GM12878 (cell line): ENCODE measurements at regions not wholly inside any gene's neighbourhood (a gene's known extent, or its start where the extent isn't known, plus 50 kb on each side); places are given as distances from the start of the nearest gene placed in this dataset.

ENCODE experiments used
- ATAC-seq: fragments of 200-7000 bp; cut with Tn5 transposase; 3 replicates; pipeline ENCODE4 v1.9.1; 2020; ENCODE audit warnings: mild to moderate bottlenecking, moderate library complexity
- BruUV-seq: library from RNA; stranded (reverse); fragments of 400-500 nt; replicated peaks from 2 replicates; lab custom pipeline; 2021; lab: Mats Ljungman, UMichigan
- CTCF ChIA-PET: fragments of 300-600 bp; sonication (Branson Sonifier 250); formaldehyde crosslinking; extraction: SDS; loops from one replicate; lab custom pipeline; 2021; ENCODE audit warnings: inconsistent platforms; lab: Yijun Ruan, JAX
- POLR2A ChIA-PET: fragments of 350-600 bp; formaldehyde crosslinking; extraction: SDS; loops from one replicate; lab custom pipeline; 2021; ENCODE audit warnings: inconsistent platforms; lab: Charles Lee
- RAD21 ChIA-PET: fragments of 300-600 bp; sonication (Branson Sonifier 250); formaldehyde crosslinking; loops from one replicate; lab custom pipeline; 2023; ENCODE audit warnings: antibody characterized with exemption; ENCODE audit not compliant: unreplicated experiment; lab: Charles Lee
- SMC1A ChIA-PET: fragments of 300-600 bp; sonication (Branson Sonifier 250); formaldehyde crosslinking; loops from one replicate; lab custom pipeline; 2023; ENCODE audit not compliant: unreplicated experiment, uncharacterized antibody; lab: Charles Lee
- DNase-seq: peaks from one replicate; pipeline ENCODE4 v3.0.0-alpha.2; 2011; ENCODE audit warnings: low read depth, low spot score
- FAIRE-seq: peaks from 3 replicates; lab custom pipeline; 2011; peaks lifted over from hg19 to GRCh38; lab: Jason Lieb, UNC
- H2AFZ ChIP-seq: 2 replicates; pipeline ENCODE4 v1.6.0; 2011; ENCODE audit warnings: low read depth, low read length, control low read depth; ENCODE audit not compliant: control insufficient read depth
- H3K27ac ChIP-seq: 2 replicates; pipeline ENCODE4 v1.5.1; 2011; ENCODE audit warnings: control low read depth; ENCODE audit not compliant: control insufficient read depth, insufficient read depth
- H3K27me3 ChIP-seq, 2 experiments: replicated peaks in 1 of 2; 2 replicates each; pipeline versions ENCODE4 v1.6.0 to v1.6.1; 2011; ENCODE audit warnings: low read length in 1 of 2; ENCODE audit not compliant: control insufficient read depth in 2 of 2, insufficient read depth in 2 of 2
- H3K36me3 ChIP-seq, 2 experiments: 2 replicates each; pipeline ENCODE4 v1.5.1; 2011; ENCODE audit warnings: low read length in 1 of 2; ENCODE audit not compliant: control insufficient read depth in 2 of 2, insufficient read depth in 2 of 2
- H3K4me1 ChIP-seq: 2 replicates; pipeline ENCODE4 v1.6.1; 2011; ENCODE audit warnings: mild to moderate bottlenecking, low read length, moderate library complexity, mixed read lengths; ENCODE audit not compliant: control insufficient read depth, insufficient read depth
- H3K4me2 ChIP-seq: 2 replicates; pipeline ENCODE4 v1.6.0; 2011; ENCODE audit warnings: control low read depth; ENCODE audit not compliant: control insufficient read depth, insufficient read depth
- H3K4me3 ChIP-seq: fragments of 200-600 bp; sonication (generic); 2 replicates; pipeline ENCODE4 v1.5.1; 2016
- H3K79me2 ChIP-seq: 2 replicates; pipeline ENCODE4 v1.6.0; 2011; ENCODE audit warnings: low read length; ENCODE audit not compliant: control insufficient read depth, insufficient read depth
- H3K9ac ChIP-seq: 2 replicates; pipeline ENCODE4 v1.8.0; 2011; ENCODE audit warnings: low read length, control low read depth, mixed read lengths; ENCODE audit not compliant: control insufficient read depth, insufficient read depth
- H3K9me3 ChIP-seq: replicated peaks from 3 replicates; pipeline ENCODE4 v1.5.1; 2011; ENCODE audit warnings: mild to moderate bottlenecking, low read length; ENCODE audit not compliant: control insufficient read depth, insufficient read depth
- H4K20me1 ChIP-seq: 2 replicates; pipeline ENCODE4 v1.6.0; 2011; ENCODE audit not compliant: control insufficient read depth, insufficient read depth
- CTCF ChIP-seq, 3 experiments: IDR thresholded peaks in 2 of 3; conservative IDR thresholded peaks in 1 of 3; 2 replicates each; pipeline ENCODE4 v1.5.1; 2011; ENCODE audit warnings: low read depth in 3 of 3, low read length in 3 of 3, mild to moderate bottlenecking in 3 of 3, control low read depth in 2 of 3, moderate library complexity in 2 of 3, inconsistent platforms in 1 of 3, mixed read lengths in 1 of 3; ENCODE audit not compliant: control insufficient read depth in 2 of 3, insufficient read depth in 1 of 3; ENCODE audit errors: extremely low read depth in 1 of 3
- RFX5 ChIP-seq: IDR thresholded peaks from 2 replicates; pipeline ENCODE4 v1.6.1; 2011; ENCODE audit warnings: low read depth, low read length, improper control_type of control experiment
- RUNX3 ChIP-seq: IDR thresholded peaks from 2 replicates; pipeline ENCODE4 v1.6.1; 2012; ENCODE audit warnings: low read length, inconsistent platforms
- SMAD5 ChIP-seq: IDR thresholded peaks from 2 replicates; pipeline ENCODE4 v1.6.1; 2016; ENCODE audit warnings: antibody characterized with exemption, low read depth
- YY1 ChIP-seq: IDR thresholded peaks from 2 replicates; pipeline ENCODE4 v1.6.1; 2011; ENCODE audit warnings: low read depth, mild to moderate bottlenecking, low read length
- ZNF207 ChIP-seq: fragments of 450-650 bp; IDR thresholded peaks from 2 replicates; pipeline ENCODE4 v1.6.1; 2014; ENCODE audit warnings: antibody characterized with exemption, mild to moderate bottlenecking, borderline replicate concordance
- WGBS: methylation state at CpG from one replicate; pipeline ENCODE4 v1.1.6; 2016; ENCODE audit warnings: low lambda C conversion rate; ENCODE audit not compliant: insufficient replicate concordance, insufficient coverage; ENCODE audit errors: missing lambda C conversion rate; 5-methylcytosine and 5-hydroxymethylcytosine counted together
- in situ Hi-C: fragments of 300-500 bp; cut with MboI; formaldehyde crosslinking; loops from 9 replicates; pipeline ENCODE4 v1.14.3; 2018; ENCODE audit warnings: mixed read lengths
- intact Hi-C: fragments of 100-400 bp; cut with micrococcal nuclease; formaldehyde crosslinking; loops from one replicate; pipeline ENCODE4 v1.14.2; 2022; ENCODE audit not compliant: unreplicated experiment

GRCh38 chr9:1927546-1927945 lies 87.6 kb upstream of the SMARCA2 start:
- no TSS peak for BruUV-seq
- no peaks in the 10 kb centered on the region for H3K27me3 ChIP-seq
- SMC1A ChIA-PET, result interaction anchor here (0.7 to 4.9 kb wide), 6 partner anchors 10 to 90 kb away, joined by 3 to 58 read pairs (median 12); no protein-coding TSS in a partner anchor
- DNase-seq (no peak), ATAC-seq (no peak), FAIRE-seq (no peak)
- 99% methylated on average over 6 of the region's 6 CpGs for whole genome bisulfite sequencing
- H3K4me1 ChIP-seq, result peaks cover 24% of the 10 kb centered on the region
- in situ Hi-C loops, result no loop called here
- peak overlapping the region; percentile 88; the same call in 1 of the 2 replicates for H3K27ac ChIP-seq
- no peaks in the 10 kb centered on the region; the same call in 1 of the 3 replicates for H3K9me3 ChIP-seq
- RAD21 ChIA-PET, result interaction anchor here (1.1 to 3.6 kb wide), 5 partner anchors 9 to 52 kb away, joined by 3 to 56 read pairs (median 7); no protein-coding TSS in a partner anchor
- POLR2A ChIA-PET, result interaction anchor here (1.0 to 2.2 kb wide), 5 partner anchors 9 to 51 kb away, joined by 3 to 7 read pairs (median 4); no protein-coding TSS in a partner anchor
- H2AFZ ChIP-seq, result no peak overlapping the region
- no peaks in the 10 kb centered on the region for H4K20me1 ChIP-seq
- no peak overlapping the region for H3K9ac ChIP-seq
- no peak overlapping the region for H3K4me3 ChIP-seq
- H3K79me2 ChIP-seq, result peaks cover 9% of the 10 kb centered on the region
- peak overlapping the region; percentile 58; the same call in 1 of the 2 replicates for H3K4me2 ChIP-seq
- CTCF ChIA-PET, result interaction anchor here (0.8 to 1.8 kb wide), 3 partner anchors 9 to 12 kb away, joined by 3 to 9 read pairs (median 5); no protein-coding TSS in a partner anchor
- no peak for TF ChIP-seq ZNF207
- TF ChIP-seq SMAD5, result 0 out of 2 replicates have a peak, but pooled peaks have one; percentile 14
- intact Hi-C loops, result loop anchor here (10.0 kb wide), 2 partner anchors 157 to 393 kb away; no protein-coding TSS in a partner anchor
- peaks cover 0 to 4% of the 10 kb centered on the region in 2 experiments; a peak in 1 of 4 replicates for H3K36me3 ChIP-seq

- H3K27ac ChIP-seq, result peak overlapping the region; percentile 88
- CTCF ChIA-PET, result interaction anchor here (1.1 to 2.2 kb wide), 9 partner anchors 11 to 158 kb away, joined by 3 to 17 read pairs (median 5); no protein-coding TSS in a partner anchor
- H3K27me3 ChIP-seq, result no peaks in the 10 kb centered on the region
These were observed 86.0 kb upstream of the SMARCA2 start for GRCh38 chr9:1929134-1929533.

More at GRCh38 chr9:1929134-1929533, 86.0 kb upstream of the SMARCA2 start:
- intact Hi-C loops, result loop anchor here (10.0 kb wide), 2 partner anchors 156 to 394 kb away; no protein-coding TSS in a partner anchor
- Histone ChIP-seq H3K4me3 (peak overlapping the region; percentile 21; the same call in 1 of the 2 replicates), H3K4me1 (peaks cover 24% of the 10 kb centered on the region), H3K9ac (peak overlapping the region; percentile 43; the same call in 1 of the 2 replicates), H3K9me3 (no peaks in the 10 kb centered on the region; the same call in 1 of the 3 replicates), H3K36me3 (peaks cover 0 to 4% of the 10 kb centered on the region in 2 experiments; a peak in 1 of 4 replicates), H3K4me2 (peak overlapping the region; percentile 58)
- FAIRE-seq (peak; percentile 72), ATAC-seq (peak; percentile 10; the same call in 1 of the 3 replicates)
- in situ Hi-C loops, result no loop called here
- WGBS, result 0% methylated on average over 2 of the region's 2 CpGs
- POLR2A ChIA-PET, result interaction anchor here (0.6 to 2.6 kb wide), 10 partner anchors 12 to 193 kb away, joined by 3 to 15 read pairs (median 4); partner anchors contain the start of gene SMARCA2
- BruUV-seq, result no TSS peak
- TF ChIP-seq YY1 (0 out of 2 replicates have a peak, but pooled peaks have one; percentile 57), RUNX3 (peak; percentile 17; the same call in 1 of the 2 replicates), CTCF (IDR thresholded peaks at IDR 0.05 in 2 of 3, conservative IDR thresholded peaks at IDR 0.05 in 1 of 3; ENCODE audit: control insufficient read depth in 2 of 3, extremely low read depth in 1 of 3, insufficient read depth in 1 of 3, low read depth in 3 of 3, low read length in 3 of 3) (no peak), RFX5 (no peak)
- TF ChIP-seq, all 136 proteins: peak for 2
- peaks cover 9% of the 10 kb centered on the region for H3K79me2 ChIP-seq
- ChIA-PET RAD21 (interaction anchor here (0.8 to 3.6 kb wide), 19 partner anchors 9 to 468 kb away, joined by 3 to 62 read pairs (median 5); no protein-coding TSS in a partner anchor), SMC1A (interaction anchor here (0.6 to 4.9 kb wide), 21 partner anchors 8 to 1031 kb away, joined by 3 to 58 read pairs (median 6); no protein-coding TSS in a partner anchor)
- H2AFZ ChIP-seq, result no peak overlapping the region
- no peak for DNase-seq
- no peaks in the 10 kb centered on the region for H4K20me1 ChIP-seq
